ENCODE measurements at regions not wholly inside any gene's neighbourhood (a gene's known extent, or its start where the extent isn't known, plus 50 kb on each side); places are given as distances from the start of the nearest gene placed in this dataset.

- H4K20me1 ChIP-seq (replicated peaks; ENCODE audit: control insufficient read depth, extremely low read depth, insufficient read depth, low read length) = no peaks in the 10 kb centered on the region
- ChIA-PET POLR2A (no interaction called here), CTCF (no interaction called here)
- dilution Hi-C loops (cut with MboI; ENCODE audit: extremely low pct_ligation_motif_present, low sequenced_read_pairs) = no loop called here
- no peaks in the 10 kb centered on the region for H3K36me3 ChIP-seq (ENCODE audit: control insufficient read depth in 2 of 2, extremely low read depth in 1 of 2, insufficient read depth in 2 of 2, low read length in 2 of 2)
- no peaks in the 10 kb centered on the region for H3K9me1 ChIP-seq (replicated peaks; ENCODE audit: control insufficient read depth, extremely low read depth, insufficient read depth, low read length)
- FAIRE-seq (no peak), DNase-seq (ENCODE audit: low read depth, low spot score) (no peak)
- BruUV-seq (replicated peaks) = no TSS peak
- H3K27me3 ChIP-seq (ENCODE audit: control insufficient read depth in 2 of 2, insufficient read depth in 2 of 2, low read length in 2 of 2) = no peaks in the 10 kb centered on the region
- H3K4me3 ChIP-seq (replicated peaks in 1 of 3; ENCODE audit: insufficient read depth in 1 of 3, low read depth in 1 of 3, low read length in 3 of 3) = no peak overlapping the region
- peaks cover 8% of the 10 kb centered on the region for H3K4me1 ChIP-seq (ENCODE audit: control insufficient read depth, extremely low read depth, insufficient read depth, low read length)
- TF ChIP-seq EZH2 (IDR thresholded peaks at IDR 0.05; ENCODE audit: borderline replicate concordance, low read depth, low read length, severe bottlenecking) (no peak), MYC (IDR thresholded peaks at IDR 0.05; ENCODE audit: low read depth, low read length) (no peak), POLR2A (IDR thresholded peaks at IDR 0.05; ENCODE audit: low read depth, low read length) (no peak), FOS (IDR thresholded peaks at IDR 0.05; ENCODE audit: borderline replicate concordance, insufficient read depth, low read length) (no peak)
- TF ChIP-seq, protein P1, sequence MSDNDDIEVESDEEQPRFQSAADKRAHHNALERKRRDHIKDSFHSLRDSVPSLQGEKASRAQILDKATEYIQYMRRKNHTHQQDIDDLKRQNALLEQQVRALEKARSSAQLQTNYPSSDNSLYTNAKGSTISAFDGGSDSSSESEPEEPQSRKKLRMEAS (IDR thresholded peaks at IDR 0.05; ENCODE audit: insufficient read depth, insufficient read length) = no peak
- no peaks in the 10 kb centered on the region for H3K9me3 ChIP-seq (replicated peaks; ENCODE audit: control insufficient read depth, insufficient read depth, low read length)
- no peak overlapping the region for H2AFZ ChIP-seq (ENCODE audit: low read depth, low read length)
- H3K4me2 ChIP-seq (ENCODE audit: insufficient read depth, low read length) = no peak overlapping the region
- H3K79me2 ChIP-seq (ENCODE audit: control insufficient read depth, insufficient read depth, low read length) = no peaks in the 10 kb centered on the region
- intact Hi-C loops (cut with micrococcal nuclease) = no loop called here
- no peak overlapping the region for H3K27ac ChIP-seq (ENCODE audit: insufficient read depth, low read depth, low read length)
- no peak overlapping the region for H3K9ac ChIP-seq (replicated peaks; ENCODE audit: extremely low read depth, insufficient read depth, low read length)
Observed at GRCh38 chr4:19327364-19327763, 924.3 kb upstream of the SLIT2 start.

- Histone ChIP-seq H3K9ac (replicated peaks; ENCODE audit: extremely low read depth, insufficient read depth, low read length) (no peak overlapping the region), H3K4me1 (ENCODE audit: control insufficient read depth, extremely low read depth, insufficient read depth, low read length) (peaks cover 8% of the 10 kb centered on the region), H3K4me2 (ENCODE audit: insufficient read depth, low read length) (no peak overlapping the region), H3K79me2 (ENCODE audit: control insufficient read depth, insufficient read depth, low read length) (no peaks in the 10 kb centered on the region), H3K27me3 (ENCODE audit: control insufficient read depth in 2 of 2, insufficient read depth in 2 of 2, low read length in 2 of 2) (no peaks in the 10 kb centered on the region), H3K4me3 (replicated peaks in 1 of 3; ENCODE audit: insufficient read depth in 1 of 3, low read depth in 1 of 3, low read length in 3 of 3) (no peak overlapping the region), H3K27ac (ENCODE audit: insufficient read depth, low read depth, low read length) (no peak overlapping the region), H3K9me3 (replicated peaks; ENCODE audit: control insufficient read depth, insufficient read depth, low read length) (no peaks in the 10 kb centered on the region), H4K20me1 (replicated peaks; ENCODE audit: control insufficient read depth, extremely low read depth, insufficient read depth, low read length) (no peaks in the 10 kb centered on the region), H2AFZ (ENCODE audit: low read depth, low read length) (no peak overlapping the region), H3K9me1 (replicated peaks; ENCODE audit: control insufficient read depth, extremely low read depth, insufficient read depth, low read length) (no peaks in the 10 kb centered on the region), H3K36me3 (ENCODE audit: control insufficient read depth in 2 of 2, extremely low read depth in 1 of 2, insufficient read depth in 2 of 2, low read length in 2 of 2) (no peaks in the 10 kb centered on the region)
- POLR2A ChIA-PET = no interaction called here
- CTCF ChIA-PET = interaction anchor here (1.0 to 1.4 kb wide), 3 partner anchors 9 to 924 kb away, joined by 3 to 5 read pairs (median 3); no protein-coding TSS in a partner anchor
- no TSS peak for BruUV-seq (replicated peaks)
- FAIRE-seq (peak; percentile 35), DNase-seq (ENCODE audit: low read depth, low spot score) (peak; percentile 34)
- dilution Hi-C loops (cut with MboI; ENCODE audit: extremely low pct_ligation_motif_present, low sequenced_read_pairs) (no loop called here), intact Hi-C loops (cut with micrococcal nuclease) (no loop called here)
- TF ChIP-seq JUN (IDR thresholded peaks at IDR 0.05; ENCODE audit: borderline replicate concordance, insufficient read depth, insufficient read length, low read depth) (no peak), CTCF (IDR thresholded peaks at IDR 0.05; ENCODE audit: extremely low read depth in 1 of 2, insufficient read depth in 1 of 2, low read depth in 1 of 2, low read length in 2 of 2) (no peak), EZH2 (IDR thresholded peaks at IDR 0.05; ENCODE audit: borderline replicate concordance, low read depth, low read length, severe bottlenecking) (no peak), POLR2A (IDR thresholded peaks at IDR 0.05; ENCODE audit: low read depth, low read length) (no peak), GATA2 (IDR thresholded peaks at IDR 0.05; ENCODE audit: insufficient read depth, insufficient read length, low read depth, low read length) (peak; percentile 68), MYC (IDR thresholded peaks at IDR 0.05; ENCODE audit: low read depth, low read length) (no peak), POLR2AphosphoS5 (IDR thresholded peaks at IDR 0.05; ENCODE audit: insufficient read depth, low read depth, low read length) (no peak), FOS (IDR thresholded peaks at IDR 0.05; ENCODE audit: borderline replicate concordance, insufficient read depth, low read length) (no peak)
- TF ChIP-seq, protein P1 (IDR thresholded peaks at IDR 0.05; ENCODE audit: insufficient read depth, insufficient read length) = no peak
Observed at GRCh38 chr4:19324184-19324583, 927.5 kb upstream of the SLIT2 start.

Measured in endothelial cell of umbilical vein (primary cell).